HG03558 (cell line): ENCODE measurements at regions not wholly inside any gene's neighbourhood (a gene's known extent, or its start where the extent isn't known, plus 50 kb on each side); places are given as distances from the start of the nearest gene placed in this dataset.
"Not testable (repeated sequence)": the region's sequence is repeated elsewhere in the genome, so short reads cannot be mapped to it uniquely, and the experiment has no call there.

Experiments used
- ATAC-seq: cut with Tn5 transposase; IDR thresholded peaks from one replicate; pipeline ENCODE4 v1.9.1; 2021; ENCODE audit warnings: moderate number of reproducible peaks; ENCODE audit not compliant: unreplicated experiment; ENCODE audit errors: extremely low read depth

DNA sequence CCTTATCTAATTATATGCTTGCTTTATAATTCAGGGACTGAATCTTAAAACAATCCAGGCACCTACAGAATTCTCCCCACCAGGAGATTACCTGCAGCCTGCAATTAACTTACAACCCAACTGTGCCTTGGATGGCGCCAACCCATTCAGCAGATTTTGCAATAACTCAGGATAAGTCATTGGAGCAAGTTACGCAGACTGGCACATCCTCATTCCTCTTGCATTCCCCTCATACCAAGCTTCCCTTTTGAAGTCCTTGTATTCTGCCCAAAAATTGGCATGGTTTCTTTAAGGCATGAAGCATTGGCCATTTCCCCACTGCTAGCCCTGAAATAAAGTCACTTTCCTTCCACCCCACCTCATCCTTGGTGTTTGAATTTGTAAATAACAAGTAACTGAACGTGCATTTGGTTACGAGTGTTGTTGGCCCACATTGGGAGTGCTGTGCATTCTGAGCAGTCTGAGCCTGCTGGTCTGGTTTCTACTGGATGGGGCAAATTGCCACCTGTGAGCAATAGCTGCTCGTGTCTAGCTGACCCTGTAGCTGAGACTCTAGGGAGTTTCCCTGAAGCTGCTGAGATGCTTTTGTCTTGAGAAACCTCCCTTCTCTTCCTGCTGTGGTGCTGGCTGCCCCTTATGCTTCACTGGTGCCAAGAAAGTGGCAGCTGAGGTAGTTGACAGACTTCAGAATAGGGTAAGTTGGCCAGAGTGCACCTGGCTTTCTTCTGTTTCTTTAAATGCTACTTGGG, 99.2 kb upstream of the SCAF11 start:
- ATAC-seq, result no peak

DNA sequence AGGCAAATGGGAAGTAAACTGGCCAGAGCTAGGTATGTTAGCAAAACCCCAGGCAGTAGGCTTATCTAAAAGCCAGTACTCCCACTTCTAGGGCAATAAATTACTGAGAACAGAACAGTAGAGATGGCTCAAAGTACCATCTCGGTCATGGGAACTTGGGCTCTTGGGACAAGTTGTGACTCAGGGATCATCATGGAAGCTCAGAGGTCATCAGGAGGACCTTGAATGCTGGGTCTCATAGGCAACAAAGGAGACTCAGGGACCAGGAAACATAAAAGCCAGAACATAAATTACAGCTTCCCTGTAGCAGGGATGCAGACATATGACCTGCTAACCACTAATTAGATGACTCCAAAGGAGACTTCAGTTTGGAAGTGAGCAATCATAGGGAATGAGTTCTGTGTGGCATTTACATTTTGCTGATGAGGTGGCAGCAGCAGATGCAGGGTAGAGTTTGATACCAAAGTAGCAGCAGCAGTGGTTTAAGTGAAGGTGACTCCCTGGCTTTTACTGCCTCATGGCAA, 97.6 kb upstream of the SCAF11 start:
- ATAC-seq, result no peak

DNA sequence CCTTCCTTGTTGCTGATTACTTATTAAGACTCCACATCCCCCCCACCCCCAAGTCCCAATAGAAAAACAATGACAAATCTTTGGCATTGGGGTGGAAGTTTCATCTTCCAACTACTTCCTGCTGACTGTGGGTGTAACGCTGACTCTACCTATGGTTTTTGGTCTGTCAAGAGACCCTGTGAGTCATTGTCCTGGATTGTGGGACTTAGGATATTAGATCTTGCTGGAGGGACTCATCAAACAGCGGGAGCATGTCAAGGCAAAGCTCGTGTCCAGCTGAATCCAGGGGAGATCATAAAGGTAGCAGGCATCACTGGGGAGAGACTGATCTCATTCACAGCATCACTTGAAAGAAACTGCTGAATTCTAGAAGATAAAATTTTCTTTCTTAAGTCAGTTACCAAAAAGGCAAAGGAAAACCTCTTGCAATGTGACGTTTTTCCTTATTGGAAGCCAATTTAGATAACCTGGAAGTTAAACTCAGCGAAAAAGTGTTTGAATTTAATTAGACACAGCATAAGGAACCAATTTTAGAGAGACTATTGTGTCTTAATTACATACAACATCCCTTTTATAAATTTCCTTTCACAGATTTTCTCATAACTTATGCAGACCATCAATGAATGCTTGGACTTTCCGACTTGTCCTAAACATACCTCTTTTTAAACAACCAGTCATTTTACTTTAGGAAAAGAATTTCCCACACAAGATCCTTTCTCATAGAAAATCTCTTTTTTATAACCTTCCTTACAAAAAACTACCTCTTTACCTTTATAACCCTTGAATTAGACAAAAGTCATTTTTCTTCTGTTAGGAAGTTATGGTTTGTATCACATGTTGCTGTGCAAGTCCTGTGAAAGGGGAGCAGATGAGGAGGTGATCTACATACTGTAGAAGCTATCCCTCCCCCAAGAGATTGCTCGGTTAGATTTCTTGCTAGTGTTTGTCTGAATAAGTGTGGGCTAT, 94.6 kb upstream of the SCAF11 start:
- ATAC-seq, result no peak

DNA sequence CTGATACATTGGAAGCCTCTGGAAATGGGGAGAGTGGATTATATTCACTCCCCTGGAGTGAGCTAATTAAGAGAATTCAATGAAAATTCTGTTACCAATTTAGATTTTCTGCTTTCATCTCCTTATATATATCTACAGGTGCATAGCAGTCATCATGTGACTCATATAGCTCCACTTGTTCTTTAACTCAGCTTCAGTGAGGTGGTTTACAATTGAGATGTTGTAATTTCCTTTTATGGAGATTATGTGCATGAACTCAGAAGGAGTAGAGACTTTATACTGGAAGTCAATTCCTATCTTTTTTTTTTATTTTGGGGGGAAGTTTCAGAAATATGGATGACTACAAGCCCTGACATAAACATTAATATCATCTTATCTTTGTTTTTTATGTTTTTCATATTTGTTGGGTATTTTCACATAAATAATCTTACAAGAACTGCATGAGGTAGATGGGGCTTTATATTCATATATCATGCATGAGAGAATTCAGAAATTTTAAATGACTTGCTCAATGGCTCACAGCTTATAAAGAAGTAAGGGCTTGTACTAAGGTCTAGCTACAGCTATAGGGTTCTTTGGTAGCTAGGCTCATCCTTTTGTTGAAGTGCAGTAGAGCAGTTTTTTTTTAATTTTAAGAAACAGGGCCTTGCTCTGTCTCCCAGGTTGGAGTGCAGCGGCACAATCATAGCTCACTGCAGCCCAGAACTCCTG, 92.3 kb upstream of the SCAF11 start:
- ATAC-seq, result no peak

DNA sequence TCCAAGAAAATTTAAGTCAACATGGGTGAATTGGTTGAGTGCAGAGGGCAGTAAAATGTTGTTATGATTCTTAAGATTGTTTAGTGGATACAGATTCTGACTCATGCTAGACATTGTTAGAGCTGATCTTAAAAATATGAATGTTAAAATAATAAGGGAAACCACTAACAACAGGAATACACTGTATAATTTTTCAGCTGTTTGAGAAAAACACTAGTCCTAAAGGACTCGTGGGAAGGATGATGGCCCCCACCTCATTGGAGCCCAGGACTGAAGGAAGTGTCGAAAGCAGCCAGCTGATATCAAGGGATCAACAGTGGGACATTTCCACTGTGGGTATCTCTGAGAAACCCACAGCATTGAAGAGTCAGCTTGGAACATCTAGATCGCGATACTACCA, 82.9 kb upstream of the SCAF11 start:
- no peak for ATAC-seq

DNA sequence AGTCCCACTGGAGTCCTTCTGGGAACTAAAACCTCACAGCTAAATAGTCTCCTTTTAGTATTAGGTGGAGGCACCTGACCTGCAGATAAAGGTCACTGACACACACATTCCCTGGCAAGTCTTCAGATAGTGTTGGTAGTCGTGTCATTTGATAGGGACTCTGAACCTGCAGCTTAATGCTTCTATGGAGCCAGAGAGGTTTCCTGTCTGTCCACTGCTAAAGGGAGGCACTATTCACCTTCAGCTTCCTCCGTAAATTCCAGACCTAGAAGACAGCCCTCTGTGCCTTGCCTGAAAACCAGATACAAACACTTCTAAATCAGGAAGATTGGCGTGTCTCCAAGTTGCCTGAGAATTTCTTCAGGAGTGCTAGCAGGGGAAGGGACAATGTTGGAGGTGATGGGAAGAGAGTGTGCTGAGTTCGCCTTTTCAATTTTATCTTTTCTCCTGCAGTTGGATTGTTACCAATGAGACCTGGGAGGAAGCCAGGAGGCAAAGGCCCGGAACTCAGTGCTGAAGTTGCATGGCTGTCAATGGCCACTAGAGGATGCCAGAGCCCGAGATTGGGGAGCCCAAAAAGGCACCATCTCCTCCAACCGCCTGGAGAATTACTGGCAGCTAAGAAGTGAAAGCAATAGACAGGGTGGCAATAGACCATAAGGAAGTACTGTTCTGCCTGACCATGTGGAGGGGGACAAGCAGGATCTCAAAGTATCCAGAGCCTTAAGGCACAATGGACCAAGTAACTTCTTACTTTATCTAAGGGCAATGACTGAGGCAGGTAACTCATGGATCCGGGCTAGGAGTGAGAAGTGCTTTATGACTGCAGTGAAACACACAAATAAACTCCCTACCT, 81.6 kb upstream of the SCAF11 start:
- ATAC-seq, result peak; percentile 89

DNA sequence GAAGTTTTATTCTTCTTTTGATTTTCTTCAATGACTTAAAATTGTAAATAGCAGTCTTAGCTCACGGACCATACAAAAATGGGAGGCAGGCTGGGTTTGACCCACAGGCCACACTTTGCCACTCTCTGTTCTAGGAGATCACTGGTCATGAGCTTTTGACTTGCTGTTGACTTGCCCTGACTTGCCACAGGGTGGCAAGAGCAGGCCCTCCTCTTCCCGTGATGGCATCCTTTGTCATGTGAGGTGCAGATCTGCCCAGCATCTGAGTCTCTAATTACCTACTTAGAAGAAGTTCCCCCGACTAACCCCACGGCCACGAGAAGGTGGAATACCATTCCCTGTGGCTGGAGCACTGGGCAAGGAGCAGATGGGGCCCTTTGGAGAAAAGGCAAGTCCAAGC, 81.0 kb upstream of the SCAF11 start:
- ATAC-seq, result no peak

DNA sequence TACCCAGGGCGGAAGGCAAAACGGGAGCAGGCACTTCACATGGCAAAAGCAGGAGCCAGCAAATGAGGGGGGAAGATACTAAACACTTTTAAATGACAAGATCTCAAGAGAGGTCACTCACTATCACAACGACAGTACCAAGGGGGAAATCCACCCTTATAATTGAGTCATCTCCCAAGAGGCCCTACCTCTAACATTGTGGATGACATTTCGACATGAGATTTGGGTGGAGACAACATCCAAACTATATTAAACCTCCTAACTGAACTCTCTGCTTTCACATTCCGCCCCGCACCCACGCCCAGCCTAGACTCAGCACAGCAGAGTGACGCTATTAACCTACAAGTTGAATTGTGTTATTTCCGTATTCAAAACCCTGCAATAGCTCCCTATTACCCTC, 76.7 kb upstream of the SCAF11 start:
- ATAC-seq, result no peak

DNA sequence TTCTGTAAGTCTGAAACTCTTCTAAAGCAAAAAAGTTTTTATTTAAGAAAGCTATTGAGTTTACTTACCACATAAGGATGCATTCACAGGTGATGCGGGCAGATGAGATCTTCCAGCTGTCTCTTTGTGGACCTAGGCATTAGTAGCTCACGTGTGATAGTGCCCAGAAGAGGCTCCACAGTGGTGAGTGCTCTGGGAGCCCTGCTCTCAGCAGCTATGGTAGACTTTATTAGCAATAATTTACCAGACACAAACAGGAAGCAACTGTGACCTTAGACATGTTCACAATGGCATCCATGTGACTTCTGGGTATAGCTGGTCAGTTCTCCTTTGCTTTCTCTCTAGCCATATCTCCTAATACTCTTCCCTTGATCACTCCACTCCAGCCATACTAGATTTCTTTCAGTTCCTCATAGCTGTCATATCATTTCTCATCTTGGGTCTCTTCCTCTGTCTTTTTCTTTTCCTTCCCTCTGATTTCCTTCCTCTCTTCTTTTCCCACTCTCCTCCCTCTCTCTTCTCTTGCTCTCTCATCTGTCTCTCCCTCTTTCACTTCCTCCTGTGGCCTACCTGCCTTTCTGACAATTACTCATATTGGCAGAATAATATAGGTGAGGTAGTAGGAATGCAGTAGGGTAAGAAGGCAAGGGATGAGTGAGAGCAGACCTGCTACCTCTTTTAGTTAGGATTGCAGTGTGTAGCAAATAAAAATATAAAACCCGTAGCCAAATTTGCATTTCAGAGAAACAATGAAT, 75.2 kb upstream of the SCAF11 start:
- peak; percentile 62 for ATAC-seq

DNA sequence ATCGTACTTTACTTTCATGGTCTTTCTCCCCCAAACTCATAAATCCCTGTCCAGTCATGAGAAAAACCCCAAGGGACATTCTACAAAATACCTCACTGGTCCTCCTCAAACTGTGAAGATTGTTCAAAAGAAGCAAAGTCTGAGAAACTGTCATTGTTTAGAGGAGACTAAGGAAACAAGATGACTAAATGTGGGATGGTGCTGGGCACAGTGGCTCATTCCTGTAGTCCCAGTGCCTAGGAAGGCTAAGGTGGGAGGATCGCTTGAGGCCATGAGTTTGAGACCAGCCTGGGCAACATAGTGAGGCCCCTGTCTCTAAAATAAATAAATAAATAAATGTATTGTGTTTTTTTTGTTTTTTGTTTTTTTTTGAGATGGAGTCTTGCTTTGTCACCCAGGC, 74.2 kb upstream of the SCAF11 start:
- ATAC-seq, result no peak

DNA sequence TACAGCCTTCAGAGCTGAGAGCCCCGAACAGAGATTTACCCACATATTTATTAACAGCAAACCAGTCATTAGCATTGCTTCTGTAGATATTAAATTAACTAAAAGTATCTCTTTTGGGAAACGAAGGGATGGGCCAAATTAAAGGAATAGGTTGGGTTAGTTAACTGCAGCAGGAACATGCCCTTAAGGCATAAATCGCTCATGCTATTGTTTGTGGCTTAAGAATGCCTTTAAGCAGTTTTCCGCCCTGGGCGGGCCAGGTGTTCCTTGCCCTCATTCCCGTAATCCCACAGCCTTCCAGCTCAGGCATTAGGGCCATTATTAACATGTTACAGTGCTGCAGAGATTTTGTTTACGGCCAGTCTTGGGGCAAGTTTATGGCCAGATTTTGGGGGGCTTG, 68.3 kb upstream of the SCAF11 start:
- ATAC-seq, result not testable (repeated sequence)

DNA sequence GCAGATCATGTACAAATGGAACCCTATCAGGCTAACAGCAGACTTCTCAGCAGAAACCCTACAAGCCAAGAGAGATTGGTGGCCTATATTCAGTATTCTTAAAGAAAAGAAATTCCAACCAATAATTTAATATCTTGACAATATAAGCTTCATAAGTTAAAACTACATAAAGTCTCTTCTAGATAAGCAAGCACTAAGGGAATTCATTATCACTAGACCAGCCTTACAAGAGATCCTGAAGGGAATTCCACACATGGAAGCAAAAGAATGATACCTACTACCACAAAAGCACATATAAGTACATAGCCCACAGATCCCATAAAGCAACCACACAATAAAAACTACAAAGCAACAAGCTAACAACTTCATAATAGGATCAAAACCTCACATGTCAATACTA, 60.4 kb upstream of the SCAF11 start:
- ATAC-seq, result no peak

DNA sequence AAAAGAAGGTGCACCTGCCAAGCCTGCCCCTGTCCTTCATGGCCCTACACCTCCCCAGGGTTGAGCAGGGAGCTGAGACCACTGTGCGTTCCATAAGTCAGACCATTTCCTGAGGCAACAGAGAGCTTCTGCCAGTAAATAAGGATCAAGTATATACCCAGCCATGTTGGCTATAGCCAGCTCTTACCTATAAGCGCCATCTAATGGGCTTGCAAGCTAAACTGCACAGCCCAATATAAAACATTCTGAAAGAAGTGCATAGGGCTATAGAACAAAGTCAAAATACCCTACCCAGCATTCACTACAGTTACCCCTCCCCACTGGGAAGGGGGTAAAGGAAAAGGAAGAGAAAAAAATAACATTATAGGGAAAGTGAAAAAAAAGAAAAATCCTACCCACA, 59.3 kb upstream of the SCAF11 start:
- ATAC-seq, result no peak

DNA sequence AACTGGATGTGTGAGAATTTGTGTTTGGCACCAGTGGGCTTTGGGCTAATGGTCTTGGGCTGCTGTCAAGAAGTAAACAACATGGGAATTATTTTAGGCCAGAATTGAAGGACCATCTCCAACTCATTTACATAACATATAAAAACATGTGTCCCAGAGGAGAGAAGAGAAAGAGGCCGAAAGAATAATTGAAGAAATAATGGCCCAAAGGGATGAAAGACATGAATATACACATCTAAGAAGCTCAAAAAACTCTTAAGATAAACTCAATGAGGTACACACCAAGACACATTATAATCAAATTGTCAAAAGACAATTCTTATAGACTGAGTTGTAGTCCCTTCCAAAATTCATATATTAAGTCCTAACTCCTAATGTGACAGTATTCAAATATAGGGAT, 56.1 kb upstream of the SCAF11 start:
- no peak for ATAC-seq

DNA sequence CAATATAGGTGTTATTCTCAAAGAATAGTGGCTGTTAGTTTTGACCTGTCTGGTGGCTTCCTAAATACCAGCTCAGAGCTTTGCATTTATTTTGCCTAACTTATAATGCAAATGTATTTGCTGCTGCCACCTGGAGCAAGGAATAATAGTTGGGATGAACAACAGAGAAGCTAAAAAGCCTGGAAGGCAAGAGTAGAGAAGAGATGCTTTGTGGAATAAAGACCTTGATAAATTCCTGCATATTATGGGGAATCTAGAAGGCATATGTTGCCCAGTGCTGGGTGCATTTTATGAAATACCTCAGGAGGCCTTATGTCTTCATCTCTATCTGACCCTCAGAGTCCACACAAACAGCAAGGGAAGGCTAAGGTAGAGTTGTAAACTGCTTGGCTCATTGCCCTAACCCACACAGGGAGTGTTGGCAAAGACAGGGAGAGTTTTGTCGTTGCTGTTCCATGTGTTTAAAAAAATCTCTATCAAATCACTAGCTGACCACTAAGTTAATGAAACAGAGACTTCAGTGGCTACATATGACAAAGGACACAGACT, 53.7 kb upstream of the SCAF11 start:
- ATAC-seq, result no peak
